Fibroblast of the aortic adventitia (primary cell): ENCODE measurements at regions not wholly inside any gene's neighbourhood (a gene's known extent, or its start where the extent isn't known, plus 50 kb on each side); places are given as distances from the start of the nearest gene placed in this dataset.

Experiments used
- DNase-seq: peaks from one replicate; pipeline ENCODE4 v3.0.0-alpha.2; 2010; ENCODE audit warnings: low read depth
- H3K4me3 ChIP-seq: 2 replicates; pipeline ENCODE4 v1.5.1; 2011; ENCODE audit warnings: low read depth, mild to moderate bottlenecking, control low read depth, low read length, moderate library complexity
- CTCF ChIP-seq: IDR thresholded peaks from 2 replicates; pipeline ENCODE4 v1.5.1; 2011; ENCODE audit warnings: mild to moderate bottlenecking, low read length, control low read depth, inconsistent platforms; ENCODE audit not compliant: insufficient read depth

GRCh38 chr2:844715-845114 lies 105.9 kb upstream of the SNTG2 start:
- no peak overlapping the region for H3K4me3 ChIP-seq
- DNase-seq, result no peak
- TF ChIP-seq CTCF, result no peak

GRCh38 chr2:842151-842803 lies 108.4 kb upstream of the SNTG2 start:
- H3K4me3 ChIP-seq, result no peak overlapping the region
- DNase-seq, result no peak
- TF ChIP-seq CTCF, result no peak

- no peak for DNase-seq
- TF ChIP-seq CTCF, result no peak
- H3K4me3 ChIP-seq, result no peak overlapping the region
Measured at GRCh38 chr2:841036-841435, 109.6 kb upstream of the SNTG2 start.

- no peak overlapping the region for H3K4me3 ChIP-seq
- TF ChIP-seq CTCF, result no peak
- no peak for DNase-seq
Measured at GRCh38 chr2:834233-834632, 116.4 kb upstream of the SNTG2 start.

- no peak for DNase-seq
- TF ChIP-seq CTCF, result no peak
Measured at GRCh38 chr2:833180-833579, 117.5 kb upstream of the SNTG2 start.

GRCh38 chr2:832635-833034 lies 118.0 kb upstream of the SNTG2 start:
- no peak for TF ChIP-seq CTCF
- H3K4me3 ChIP-seq, result no peak overlapping the region
- no peak for DNase-seq

More at GRCh38 chr2:833180-833579, 117.5 kb upstream of the SNTG2 start:
- H3K4me3 ChIP-seq, result no peak overlapping the region

- no peak overlapping the region for H3K4me3 ChIP-seq
- DNase-seq, result no peak
- TF ChIP-seq CTCF, result no peak
Measured at GRCh38 chr2:831622-832021, 119.0 kb upstream of the SNTG2 start.
